GM18505 (cell line): ENCODE measurements at regions not wholly inside any gene's neighbourhood (a gene's known extent, or its start where the extent isn't known, plus 50 kb on each side); places are given as distances from the start of the nearest gene placed in this dataset.

Experiments used
- ATAC-seq: cut with Tn5 transposase; IDR thresholded peaks from one replicate; pipeline ENCODE4 v1.9.1; 2021; ENCODE audit not compliant: unreplicated experiment
- POLR2A ChIP-seq: IDR thresholded peaks from 4 replicates; pipeline ENCODE4 v1.6.1; 2011; ENCODE audit warnings: borderline replicate concordance; ENCODE audit not compliant: insufficient read depth, insufficient read length; ENCODE audit errors: extremely low read depth

DNA sequence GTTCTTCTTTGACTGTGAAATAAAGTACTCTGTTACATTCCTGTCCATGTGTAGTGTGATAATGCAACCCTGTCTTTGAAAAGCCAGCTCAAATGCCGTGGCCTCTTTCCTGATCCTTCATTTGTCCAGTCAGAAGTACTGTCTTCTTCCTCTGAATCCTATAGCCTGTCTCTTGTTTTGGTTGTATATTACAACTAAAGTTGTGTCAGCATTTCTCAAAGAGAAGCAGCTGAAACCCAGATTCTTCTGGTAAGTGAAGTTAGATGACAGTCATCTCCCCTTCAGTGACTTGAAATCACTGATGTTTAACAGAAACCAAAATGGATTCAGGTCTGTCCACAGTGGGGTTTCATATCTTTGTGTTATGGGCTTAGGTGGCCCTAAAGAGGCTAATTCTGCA is 196.2 kb downstream of the PCSK1 start:
- TF ChIP-seq POLR2A, result no peak
- no peak for ATAC-seq

DNA sequence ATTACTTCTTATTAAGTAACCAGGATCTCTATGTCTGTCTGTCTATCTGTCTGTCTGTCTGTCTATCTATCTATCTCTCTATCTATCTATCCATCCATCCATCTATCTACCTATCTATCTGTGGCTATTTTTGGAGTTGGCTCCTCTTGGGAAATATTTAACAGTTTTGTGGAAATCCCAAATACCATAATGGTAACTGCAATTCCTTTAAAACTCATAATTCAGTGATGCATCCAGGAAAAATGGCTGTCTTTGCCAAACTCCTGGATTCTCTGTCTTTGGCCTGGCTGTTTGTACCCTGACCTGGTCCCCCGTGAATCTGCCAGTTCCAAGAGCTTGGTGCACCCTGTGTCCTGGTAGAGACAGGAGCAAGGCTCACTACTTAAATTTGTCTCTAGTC is 197.0 kb downstream of the PCSK1 start:
- no peak for TF ChIP-seq POLR2A
- ATAC-seq, result no peak

DNA sequence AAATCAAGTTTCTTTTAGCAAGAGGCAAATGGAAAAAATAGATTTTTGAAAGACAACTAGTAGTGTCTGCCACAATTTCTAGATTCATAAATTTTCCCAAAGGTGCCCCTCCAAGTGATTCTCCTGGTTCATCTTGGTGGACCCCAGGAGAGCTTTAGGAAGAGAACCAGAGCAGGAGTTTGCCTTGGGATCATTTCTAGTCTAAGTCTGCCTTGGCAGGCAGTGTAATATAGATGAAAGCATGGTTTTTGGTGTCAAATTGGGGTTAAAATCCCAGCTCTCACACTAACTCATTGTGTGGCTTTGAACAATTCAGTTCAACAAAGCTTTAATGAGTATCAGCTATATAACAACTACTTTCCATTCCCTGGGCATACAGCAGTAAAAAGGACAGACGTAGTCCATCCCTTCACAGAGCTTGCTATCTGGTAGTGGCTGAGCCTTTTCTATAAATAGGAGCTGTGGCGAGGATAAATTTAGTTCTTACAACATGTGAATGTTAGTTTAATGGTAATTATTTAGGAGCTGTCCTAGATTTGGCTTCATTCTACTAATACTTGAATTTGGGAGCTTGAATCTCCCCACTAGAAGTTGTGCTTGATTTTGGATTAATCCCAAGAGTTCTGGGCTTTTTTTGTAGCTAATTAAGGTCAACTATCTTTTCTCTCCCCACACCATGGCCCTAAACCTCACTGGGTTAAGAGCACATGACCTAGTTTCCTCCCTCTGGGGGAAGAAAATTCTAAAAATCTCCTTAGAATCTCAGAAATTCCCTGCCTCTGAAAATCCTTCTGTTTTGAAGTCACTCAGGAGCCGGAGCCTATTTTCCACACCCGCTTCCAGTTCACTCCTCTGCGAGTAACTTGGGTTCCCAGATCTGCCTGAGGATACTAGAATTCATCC is 197.8 kb downstream of the PCSK1 start:
- no peak for ATAC-seq
- no peak for TF ChIP-seq POLR2A

DNA sequence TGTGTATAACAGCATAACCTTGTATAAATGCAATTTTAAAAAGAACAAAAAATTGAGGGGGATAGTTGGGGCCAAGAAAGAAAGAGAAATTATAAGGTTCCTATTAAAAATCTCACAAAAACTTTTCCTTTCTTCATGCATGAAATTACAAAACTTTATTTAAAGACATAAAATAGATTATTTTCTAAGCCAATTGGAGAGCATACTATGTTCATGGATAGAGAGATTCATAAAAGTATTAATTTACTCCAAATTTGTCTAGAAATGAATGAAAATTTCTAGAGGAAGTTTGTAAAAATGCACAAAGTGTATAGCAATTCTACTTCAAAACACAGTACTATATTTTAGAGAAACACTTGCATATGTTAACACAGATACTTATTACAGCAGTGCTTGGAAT is 200.4 kb downstream of the PCSK1 start:
- TF ChIP-seq POLR2A, result no peak
- ATAC-seq, result no peak

DNA sequence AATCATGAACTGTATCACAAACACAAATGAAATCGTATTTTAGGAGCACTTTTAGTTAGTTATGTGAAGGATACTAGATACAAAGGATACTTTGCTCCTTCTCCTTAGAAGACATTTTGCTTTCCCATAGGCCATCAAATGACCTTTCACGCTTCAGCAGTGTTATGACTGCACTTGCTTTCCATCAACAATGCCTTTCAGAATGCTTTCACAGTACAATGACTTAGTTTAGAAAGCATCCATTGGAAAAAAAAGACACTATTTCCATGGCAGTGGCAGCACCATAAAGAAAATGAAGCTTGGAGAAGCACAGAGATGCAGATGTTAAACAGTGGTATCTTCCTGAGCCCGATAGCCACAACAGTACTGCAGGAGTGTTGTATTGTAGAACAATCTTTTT is 203.9 kb downstream of the PCSK1 start:
- TF ChIP-seq POLR2A, result no peak

DNA sequence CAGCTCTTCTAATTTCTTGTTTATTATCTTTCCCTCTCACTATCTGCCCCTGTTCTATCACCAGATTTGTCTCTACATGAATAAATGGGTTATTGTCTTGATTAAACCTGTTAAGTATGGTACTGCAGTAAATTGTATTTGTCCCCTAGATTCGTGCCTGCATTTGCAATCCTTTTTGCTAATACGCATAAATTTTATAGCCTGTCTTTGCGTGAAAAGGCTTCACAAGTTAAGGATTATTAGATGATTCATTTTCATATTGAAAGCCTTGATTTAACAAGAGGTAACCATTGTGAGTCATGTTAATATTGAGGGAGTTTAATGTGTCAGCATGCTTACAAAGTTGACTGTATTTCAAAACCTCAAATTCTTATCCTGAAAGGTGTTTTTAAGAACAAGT is 204.6 kb downstream of the PCSK1 start:
- no peak for TF ChIP-seq POLR2A
- ATAC-seq, result no peak

More for the DNA sequence above, 203.9 kb downstream of the PCSK1 start:
- no peak for ATAC-seq

DNA sequence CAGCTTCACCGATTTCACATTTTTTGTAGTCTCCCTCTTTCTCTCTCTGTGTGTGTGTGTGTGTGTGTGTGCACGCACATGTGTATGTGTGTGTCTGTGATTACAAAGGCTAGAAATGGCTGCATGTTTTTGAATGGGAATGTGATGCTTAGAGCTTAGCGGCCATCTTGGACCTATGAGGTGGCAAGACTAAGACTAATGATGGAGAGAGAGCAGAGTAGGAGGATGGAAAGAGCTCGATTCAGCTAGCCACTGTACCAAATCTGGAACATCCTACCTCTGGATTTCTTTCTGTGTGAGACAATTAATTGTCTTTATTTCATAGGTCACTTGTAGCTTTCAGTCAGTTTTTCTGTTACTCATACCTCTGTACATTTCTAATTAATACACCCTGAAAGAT is 205.1 kb downstream of the PCSK1 start:
- no peak for TF ChIP-seq POLR2A

DNA sequence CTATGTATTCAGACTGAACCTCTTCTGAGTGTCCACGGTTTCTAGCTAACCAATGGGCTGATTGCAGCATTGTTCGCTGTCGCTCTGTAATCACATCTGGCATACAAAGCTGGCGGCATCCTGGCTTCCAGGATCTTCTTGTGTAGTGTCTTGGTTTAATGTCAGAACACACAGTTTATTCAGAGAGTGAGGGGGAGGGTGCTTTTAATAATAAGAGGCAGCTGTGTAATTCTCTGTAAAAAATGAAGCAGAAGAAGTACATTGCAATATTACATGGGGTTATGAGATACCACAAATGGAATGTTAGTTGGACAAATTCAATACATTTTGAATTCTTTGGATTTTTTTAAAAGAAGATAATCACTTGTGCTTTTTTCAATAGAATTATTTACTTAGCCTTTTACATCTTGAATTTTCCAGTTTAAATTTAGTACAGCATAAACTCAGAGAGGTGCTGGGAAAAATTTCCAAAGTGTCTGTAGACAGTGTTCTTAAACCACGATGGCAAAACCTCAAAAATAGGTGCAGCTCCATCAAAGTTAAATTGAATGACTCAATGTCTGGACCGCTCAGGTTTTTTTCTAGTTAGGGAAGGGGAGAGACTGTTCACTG is 206.0 kb downstream of the PCSK1 start:
- no peak for ATAC-seq
- no peak for TF ChIP-seq POLR2A

More for the DNA sequence above, 205.1 kb downstream of the PCSK1 start:
- no peak for ATAC-seq

DNA sequence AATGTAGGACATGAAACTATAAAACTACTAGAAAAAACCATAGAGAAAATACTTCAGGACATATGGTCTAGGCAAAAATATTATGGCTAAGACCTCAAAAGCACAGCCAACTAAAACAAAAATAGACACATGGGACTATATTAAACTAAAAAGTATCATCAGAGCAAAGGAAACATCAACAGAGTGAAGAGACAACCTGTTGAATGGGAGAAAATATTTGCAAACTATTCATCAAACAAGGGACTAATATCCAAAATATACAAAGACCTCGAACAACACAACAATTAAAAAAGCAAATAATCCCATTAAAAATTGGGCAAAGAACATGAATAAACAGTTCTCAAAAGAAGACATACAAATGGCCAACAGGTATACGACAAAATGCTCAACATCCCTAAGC is 210.9 kb downstream of the PCSK1 start:
- TF ChIP-seq POLR2A, result no peak
- ATAC-seq, result no peak

DNA sequence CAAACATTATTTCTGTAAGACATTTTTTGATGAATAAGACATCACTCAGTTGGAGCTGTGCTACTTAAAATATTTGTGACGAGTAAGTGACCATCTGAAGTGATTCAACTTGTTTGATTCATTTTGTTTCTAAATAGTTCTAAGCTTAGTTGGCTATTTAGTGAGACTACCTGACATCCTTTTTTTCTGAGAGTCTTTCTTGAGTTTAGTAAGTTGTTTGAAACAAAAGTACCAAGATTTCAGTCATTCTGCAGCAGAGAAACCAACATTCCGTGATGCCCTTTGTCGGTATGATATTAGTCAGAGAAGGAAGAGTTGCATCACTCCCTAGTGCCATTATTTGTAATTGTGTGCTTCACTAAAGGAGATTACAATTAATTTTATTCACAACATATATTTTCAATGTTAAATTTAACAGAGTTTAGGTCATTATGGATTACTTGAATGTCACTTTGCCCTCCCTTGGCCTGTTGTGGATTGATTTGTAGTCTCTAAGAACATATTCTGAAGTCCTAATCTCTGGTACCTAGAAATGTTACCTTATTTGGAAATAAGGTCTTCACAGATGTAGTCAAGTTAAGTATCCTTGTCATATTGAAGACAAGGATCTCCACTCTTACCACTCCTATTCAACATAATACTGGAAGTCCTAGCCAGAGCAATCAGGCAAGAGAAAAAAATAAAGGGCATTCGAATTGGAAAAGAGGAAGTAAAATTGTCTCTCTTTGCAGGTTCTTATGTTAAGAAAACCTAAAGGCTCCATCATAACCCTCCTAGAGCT is 212.2 kb downstream of the PCSK1 start:
- no peak for ATAC-seq
- TF ChIP-seq POLR2A, result no peak

DNA sequence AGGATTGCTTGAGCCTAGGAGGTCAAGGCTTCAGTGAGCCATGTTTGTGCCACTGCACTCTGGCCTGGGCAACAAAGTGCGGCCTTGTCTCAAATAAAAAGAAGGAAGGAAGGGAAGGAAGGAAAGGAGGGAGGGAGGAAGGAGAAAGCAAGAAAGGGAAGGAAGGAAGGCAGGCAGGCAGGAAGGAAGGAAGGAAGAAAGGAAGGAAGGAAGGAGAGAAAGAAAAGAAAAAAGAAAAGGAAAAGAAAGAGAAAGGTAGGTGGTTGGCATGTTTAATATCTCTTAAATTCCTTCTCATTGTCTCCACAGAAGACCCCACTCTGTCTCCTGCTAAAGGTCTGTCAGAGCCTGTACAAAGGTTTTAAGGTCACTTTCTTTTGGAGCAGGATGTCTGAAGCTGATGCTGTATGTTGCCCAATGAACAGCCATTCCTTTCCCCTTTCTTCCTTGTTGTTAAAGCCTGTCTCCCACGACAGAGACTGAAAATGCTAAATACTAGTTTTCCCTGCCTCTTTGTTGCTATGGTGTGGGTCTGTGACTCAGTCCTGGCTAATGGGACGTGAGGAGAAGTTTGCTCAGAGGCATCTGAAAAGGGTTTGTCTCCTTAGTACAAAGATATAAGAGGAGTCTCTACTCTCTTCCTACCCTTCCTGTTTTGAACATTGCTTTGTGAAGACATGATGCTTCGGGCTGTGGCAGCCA is 213.3 kb downstream of the PCSK1 start:
- no peak for ATAC-seq
- TF ChIP-seq POLR2A, result no peak

DNA sequence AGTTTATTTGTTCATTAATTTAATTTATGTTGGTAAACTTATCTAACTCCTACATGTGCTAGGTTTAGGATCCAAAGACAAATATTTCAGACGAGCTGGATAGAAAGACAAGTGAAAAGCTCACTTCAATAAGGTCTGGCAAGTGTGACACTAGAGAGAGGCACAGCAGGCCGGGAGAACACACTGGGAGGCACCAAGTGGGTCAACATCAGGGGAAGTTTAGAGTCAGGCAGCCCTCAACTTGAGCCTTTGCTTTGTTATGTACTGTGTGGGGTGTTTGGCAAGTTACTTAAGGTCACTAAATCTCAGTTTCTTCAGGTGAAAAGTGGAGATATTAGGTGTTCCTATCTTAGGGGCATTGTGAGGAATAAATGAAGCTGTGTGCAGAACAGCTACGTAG is 214.4 kb downstream of the PCSK1 start:
- no peak for TF ChIP-seq POLR2A
- no peak for ATAC-seq

DNA sequence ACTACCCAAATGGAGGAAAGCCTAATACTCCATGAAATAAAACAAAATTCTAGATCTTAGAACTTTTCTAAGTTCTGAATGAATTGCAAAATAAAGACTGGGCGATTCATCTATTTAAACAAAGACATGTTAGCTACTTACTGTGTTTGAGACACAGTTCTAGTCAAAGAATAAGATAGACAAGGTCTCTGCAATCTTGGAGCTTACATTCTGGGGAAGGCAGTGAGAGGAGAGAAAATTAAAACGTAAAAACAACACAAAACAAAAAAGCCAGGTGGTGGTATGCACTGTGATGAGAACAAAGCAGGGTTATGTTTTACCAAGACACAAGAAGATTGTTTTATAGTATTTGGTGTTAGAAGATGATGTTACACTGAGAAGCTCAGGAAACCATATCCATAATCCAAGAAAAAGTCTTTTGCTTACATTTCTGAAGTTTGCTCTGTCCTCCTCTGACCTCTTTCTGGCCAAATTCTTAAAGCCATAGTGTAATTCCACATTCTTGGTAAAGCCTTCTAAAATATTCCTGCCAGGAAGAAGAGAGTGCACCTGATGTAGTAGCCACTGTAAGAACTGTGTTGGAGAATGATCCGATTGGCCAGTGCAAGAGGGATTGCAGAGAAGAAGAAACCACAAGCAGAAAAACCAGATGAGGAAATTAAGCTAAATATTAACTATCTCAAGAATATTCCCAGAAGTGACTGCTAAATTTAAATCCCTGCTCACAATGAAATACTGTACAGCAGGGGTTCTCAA is 218.4 kb downstream of the PCSK1 start:
- ATAC-seq, result no peak
- no peak for TF ChIP-seq POLR2A

DNA sequence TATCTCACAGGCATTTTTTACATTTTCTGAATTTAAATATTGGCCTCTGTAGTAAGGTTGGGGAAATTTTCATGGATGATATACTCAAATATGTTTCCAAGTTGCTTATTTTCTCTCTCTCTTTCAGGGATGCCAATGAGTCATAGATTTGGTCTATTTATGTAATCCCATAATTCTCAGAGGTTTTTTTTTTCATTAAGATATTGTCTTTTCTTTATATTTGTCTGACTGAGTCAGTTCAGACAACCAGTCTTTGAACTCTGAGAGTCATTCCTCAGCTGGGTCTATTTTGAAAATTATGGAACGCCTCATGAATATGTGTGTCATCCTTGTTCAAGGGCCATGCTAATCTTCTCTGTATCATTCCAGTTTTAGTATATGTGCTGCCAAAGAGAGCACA is 223.2 kb downstream of the PCSK1 start:
- TF ChIP-seq POLR2A, result no peak
- ATAC-seq, result no peak
